DMS114 treated with DMSO at 0.1 percent for 48 hours (cell line): ENCODE measurements at regions not wholly inside any gene's neighbourhood (a gene's known extent, or its start where the extent isn't known, plus 50 kb on each side); places are given as distances from the start of the nearest gene placed in this dataset.

ENCODE experiments used
- DNase-seq: peaks from one replicate; lab custom pipeline; 2025; ENCODE audit not compliant: unreplicated experiment; lab: John Stamatoyannopoulos, UW

DNA sequence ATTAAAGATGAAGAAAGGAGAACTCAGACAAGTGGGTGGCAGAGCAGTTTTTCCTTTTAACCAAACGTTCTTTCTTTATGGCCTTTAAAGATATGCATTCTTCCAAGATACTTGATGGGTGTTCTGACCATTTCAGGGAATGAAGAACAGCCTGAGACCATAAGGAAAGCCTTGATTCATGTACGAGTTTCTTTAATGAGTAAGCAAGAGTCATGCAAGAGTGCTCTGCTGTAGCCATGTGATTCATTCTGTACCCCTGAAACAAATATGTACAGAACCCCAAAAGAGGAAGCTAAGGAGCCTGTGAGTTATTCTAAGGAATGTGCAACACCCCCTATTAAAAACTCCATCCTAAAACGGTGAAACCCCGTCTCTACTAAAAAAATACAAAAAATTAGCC lies 372.8 kb downstream of the MTX2 start:
- no peak for DNase-seq

DNA sequence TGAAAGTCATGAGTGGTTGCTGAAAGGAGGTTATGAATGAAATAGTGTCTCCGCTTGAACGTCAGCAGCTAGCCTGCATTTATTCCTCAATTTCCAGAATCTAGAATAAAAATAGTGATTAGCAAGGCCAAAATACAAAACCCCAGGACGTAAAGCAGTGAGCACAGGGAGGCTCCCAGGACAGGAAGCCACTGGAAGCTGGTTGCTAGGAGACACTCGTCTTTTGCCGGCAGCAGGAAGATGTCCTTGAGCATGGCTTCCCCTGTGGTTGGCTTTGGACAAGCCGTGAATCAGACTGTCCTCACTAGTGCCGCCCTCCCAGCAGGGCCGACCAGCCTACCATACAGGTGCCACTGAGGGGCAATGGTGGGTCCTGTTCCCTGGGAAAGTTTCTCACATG lies 374.4 kb downstream of the MTX2 start:
- no peak for DNase-seq

DNA sequence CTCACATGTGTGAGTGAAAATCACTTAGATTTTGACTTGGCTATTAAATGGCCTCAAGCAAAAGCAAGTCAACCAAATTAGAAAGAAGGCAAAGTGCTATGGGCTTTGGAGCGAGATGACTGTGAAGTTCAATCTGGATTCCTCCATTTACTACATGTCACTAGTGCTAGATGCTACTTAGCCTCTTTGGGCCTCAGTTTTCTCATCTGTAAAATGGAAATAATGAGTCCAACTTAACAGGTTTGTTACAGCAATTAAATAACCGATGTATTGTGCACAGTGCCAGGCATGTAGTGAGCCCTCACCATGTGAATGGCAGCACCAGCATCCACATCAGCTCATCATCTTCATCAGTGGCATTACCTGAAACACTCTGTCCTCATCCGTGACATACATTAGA lies 376.3 kb downstream of the MTX2 start:
- DNase-seq, result no peak

DNA sequence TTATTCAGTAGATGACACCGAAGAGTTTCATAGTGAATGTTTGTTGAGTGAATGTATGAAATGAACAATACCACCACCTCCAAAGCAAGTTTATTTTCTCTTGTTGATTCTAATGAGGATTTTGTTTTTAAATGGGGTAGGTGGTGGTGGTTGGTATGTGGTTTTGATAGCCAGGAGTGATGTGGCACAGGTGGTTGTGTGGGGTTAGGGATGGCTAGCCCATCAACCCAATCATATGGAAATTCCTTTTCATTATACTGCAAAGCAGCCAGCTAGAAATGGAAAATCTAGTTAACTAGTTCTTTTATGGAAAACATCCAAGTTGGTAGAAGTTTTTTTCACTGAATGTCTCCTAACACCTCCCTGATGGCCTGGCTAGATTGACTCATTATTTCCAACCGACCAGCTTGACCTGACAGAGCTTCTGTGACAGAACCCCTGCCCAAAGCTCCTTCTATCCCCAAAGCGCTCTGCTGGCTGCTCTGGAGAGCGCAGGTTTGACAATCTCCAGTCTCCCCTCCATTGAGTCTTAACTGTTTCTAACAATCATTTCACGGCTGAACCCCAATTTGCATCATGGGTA lies 376.9 kb downstream of the MTX2 start:
- DNase-seq, result no peak

- no peak for DNase-seq
Observed at GRCh38 chr2:176647325-176648165, 378.3 kb downstream of the MTX2 start.

- no peak for DNase-seq
Observed at GRCh38 chr2:176648700-176649297, 379.6 kb downstream of the MTX2 start.

DNA sequence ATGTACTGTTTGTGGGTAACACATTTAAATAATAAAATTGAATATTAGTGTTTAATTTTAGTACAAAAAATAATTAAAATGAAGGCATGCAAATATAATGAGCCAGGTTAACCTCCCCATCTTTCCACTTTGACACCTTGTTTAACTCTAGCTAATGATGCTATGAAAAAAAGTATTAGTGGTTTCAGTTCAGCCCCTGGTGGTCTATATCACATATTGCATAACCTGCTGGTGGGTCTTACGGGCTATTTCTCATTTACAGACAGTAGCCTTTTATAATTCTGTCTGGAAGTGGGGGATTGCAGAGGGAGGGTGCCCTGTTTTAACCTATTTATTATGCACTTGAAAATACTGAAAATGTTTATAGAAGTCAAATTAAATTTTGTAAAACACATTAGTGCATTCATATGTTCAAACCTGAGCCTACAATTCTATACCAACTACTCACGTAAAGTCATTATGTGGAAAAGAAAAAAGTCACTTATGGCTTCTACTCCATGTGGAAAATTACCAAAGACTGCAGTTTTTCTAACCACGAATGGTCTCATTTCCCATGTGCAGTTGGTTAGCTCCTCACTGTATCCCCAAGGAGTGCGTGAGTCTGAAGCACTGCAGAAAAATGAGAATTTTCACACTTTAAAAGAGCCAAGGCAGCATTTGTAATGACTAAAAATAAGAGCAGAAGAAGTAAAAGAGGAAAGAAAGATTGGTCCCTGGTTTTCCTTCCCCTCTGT lies 381.0 kb downstream of the MTX2 start:
- DNase-seq, result no peak

DNA sequence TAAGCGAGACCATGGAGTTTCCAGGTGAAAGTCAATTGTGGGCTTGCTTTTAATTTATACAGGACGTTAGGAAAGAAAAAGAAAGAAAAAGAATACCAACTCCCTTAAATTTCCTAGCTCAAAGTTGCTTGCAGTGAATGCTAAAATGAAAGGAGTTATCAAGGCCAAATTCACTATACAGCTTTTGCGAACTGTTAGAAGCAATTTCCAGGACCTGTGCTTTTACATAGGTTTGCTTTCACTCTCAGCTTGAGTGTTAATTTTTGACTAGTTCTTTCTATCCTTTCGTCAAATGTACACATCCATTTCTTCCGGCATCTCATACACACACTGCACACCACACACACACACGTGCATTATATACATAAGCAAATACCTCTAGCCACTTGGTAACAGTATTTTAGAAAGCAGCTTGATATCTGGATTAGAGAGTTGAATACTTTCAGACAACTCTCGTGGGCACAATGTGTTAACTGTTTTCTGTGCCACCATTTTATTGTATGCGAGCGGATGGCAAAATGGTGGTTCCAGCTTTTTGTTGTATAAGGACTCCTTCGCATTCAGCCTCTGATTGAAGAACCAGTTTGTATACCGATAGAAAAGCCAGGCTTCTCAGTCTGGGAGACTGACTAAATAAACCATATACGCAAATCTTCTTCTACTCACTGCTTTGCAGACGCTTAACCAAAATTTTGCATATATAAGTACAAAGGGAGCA lies 381.8 kb downstream of the MTX2 start:
- DNase-seq, result no peak

DNA sequence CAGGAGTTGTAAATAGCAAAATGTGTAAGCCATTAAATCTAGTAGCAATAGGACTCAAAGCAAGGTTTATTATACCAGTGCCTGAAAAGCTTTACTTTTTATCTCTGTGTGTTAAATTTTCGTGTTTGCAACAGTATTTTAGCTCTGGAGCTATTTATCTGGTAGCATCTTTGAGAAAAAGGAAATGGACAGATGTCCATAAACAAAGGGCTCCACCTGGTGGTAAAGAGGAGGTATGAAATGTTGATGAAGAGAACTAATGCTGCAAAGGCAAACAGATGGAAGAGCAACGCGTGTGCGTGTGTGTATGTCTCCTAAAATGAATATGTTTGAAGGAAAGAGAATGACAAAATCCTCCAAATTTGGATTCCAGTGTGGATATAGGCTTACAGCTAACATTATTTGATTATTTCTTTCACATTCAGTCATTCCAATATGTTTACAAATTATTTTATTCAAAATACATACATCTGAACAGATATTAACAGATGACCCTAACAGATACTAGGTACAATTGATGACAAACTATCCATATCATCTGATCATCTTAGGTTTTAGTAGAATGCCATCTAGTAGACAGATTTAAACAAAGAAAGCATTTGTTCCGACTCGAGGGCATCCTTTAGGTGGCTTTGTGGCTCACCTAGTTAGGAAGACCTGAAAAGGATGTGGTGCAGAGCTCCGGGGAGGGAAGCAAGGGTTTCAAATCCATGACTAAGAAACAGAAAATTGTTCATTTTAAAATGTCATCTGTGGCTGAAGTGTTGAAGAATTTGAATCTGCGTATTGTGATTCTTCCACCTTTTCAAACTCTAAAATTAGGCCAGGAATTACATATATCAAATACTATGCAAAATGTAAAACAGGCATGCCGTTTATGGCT lies 383.3 kb downstream of the MTX2 start:
- peak; percentile 55 for DNase-seq

DNA sequence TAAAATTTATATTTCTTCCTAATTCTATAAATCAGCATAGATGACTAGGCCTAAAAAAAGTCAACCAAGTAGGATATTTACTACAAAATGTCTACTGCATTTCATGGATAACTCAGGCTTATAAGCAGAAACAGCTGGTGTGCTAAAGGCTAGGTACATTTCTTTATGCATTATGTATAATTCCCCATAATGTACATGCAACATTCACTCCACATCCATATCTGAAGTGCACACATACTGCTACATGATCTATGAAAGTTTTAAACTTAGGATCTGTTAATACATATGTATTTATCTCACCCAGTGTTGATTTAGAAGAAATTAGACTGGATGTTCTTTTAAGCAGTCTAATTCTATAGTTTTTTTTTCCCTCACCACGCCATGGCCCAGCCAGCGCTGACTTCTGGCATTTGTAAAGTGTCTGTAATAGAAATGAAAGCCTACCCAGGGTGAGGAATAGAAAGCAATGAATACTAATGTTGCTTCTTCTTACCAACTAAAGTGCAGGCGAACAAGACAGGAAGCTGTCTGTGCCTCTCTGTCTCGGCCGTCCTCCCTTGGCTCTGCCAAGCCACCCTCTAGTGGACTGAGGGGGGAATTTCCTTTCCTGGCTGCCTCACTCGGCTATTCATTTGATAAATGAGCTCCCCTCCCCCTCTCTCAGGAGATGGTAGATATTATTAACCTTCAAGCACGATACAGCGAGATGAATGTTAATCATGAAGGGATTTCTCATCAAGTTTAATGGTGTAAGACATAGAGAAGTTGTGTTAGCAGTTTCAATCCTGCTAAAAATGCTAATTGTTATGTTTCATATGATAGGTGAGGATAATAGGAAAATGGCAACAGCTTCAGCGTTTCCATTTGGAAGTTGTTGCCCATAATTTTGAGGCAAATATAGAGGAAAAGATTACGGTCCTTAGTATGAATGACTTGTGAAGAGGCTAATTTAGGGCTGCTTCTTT lies 384.5 kb downstream of the MTX2 start:
- peak; percentile 25 for DNase-seq

DNA sequence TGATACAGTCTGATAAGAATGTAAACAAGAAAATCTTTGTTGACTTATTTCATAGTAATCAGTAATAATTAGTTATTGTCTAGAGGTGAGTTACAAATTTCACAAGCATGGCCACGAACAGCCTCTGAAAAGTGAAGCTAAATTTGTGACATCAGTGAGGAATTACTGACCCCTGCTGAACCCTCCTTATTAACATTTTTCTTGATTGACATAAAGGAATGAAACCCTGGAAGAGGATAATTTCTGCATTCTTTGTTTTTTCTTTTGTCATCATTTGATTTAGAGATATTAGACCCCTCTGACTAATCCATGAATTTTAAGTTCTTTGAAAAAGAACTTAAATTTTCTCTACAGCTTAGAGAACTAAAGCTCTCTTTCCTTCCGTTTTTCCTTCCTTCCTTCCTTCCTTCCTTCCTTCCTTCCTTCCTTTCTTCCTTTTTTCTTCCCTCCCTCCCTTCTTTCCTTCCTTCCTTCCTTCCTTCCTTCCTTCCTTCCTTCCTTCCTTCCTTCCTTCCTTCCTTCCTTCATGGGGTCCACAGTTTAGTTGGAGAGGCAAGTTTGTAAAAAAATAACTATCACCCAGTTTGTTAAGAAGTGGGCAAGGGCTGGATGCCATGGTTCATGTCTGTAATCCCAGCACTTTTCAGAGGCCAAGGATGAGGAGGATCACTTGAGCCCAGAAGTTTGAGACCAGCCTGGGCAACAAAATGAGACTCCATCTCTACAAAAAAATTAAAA lies 387.0 kb downstream of the MTX2 start:
- no peak for DNase-seq

DNA sequence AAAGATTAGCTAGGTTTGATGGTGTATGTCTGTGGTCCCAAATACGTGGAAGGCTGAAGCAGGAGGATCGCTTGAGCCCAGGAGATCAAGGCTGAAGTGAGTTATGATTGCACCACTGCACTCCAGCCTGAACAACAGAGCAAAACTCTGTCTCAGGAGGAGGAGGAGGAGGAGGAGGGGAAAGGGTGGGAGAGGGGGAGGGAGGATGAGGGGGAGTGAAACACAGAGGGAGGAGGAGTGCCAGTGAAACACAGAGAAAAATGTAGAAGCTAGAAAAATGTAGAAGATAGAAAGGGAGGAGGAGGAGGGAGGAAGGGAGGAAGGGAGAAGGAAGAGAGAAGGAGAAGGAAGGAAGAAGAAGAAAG lies 387.5 kb downstream of the MTX2 start:
- no peak for DNase-seq

- no peak for DNase-seq
Observed at GRCh38 chr2:176657393-176657792, 388.2 kb downstream of the MTX2 start.

DNA sequence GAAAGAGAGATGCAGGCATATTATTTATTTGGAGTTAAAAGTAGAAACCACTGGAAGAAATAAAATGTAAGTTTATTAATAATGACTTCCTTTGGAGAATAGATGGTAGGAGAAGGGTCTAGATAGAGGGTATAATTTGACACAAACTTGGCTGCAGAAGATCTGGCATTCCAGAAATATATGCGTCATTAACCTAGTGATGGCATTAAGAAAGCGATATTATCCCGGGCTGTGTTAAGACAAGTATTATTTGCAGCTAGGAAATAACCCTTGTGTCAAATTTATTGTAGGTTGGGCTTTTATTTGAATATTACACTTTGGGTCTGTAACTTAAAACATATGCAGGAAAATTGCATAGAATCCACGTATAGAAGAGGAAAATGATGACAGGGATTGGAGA lies 389.5 kb downstream of the MTX2 start:
- DNase-seq, result no peak

- no peak for DNase-seq
Observed at GRCh38 chr2:176662753-176663152, 393.5 kb downstream of the MTX2 start.

- no peak for DNase-seq
Observed at GRCh38 chr2:176664478-176664877, 395.2 kb downstream of the MTX2 start.

- no peak for DNase-seq
Observed at GRCh38 chr2:176665086-176665485, 395.8 kb downstream of the MTX2 start.

GRCh38 chr2:176668912-176669311 lies 399.7 kb downstream of the MTX2 start:
- DNase-seq, result no peak
